Fibroblast of skin of left quadriceps (primary cell): ENCODE measurements at regions not wholly inside any gene's neighbourhood (a gene's known extent, or its start where the extent isn't known, plus 50 kb on each side); places are given as distances from the start of the nearest gene placed in this dataset.

Experiments
- DNase-seq, 2 experiments: peaks; one replicate each; pipeline ENCODE4 v3.0.0-alpha.2; 2013; ENCODE audit warnings: low read depth in 2 of 2

DNA sequence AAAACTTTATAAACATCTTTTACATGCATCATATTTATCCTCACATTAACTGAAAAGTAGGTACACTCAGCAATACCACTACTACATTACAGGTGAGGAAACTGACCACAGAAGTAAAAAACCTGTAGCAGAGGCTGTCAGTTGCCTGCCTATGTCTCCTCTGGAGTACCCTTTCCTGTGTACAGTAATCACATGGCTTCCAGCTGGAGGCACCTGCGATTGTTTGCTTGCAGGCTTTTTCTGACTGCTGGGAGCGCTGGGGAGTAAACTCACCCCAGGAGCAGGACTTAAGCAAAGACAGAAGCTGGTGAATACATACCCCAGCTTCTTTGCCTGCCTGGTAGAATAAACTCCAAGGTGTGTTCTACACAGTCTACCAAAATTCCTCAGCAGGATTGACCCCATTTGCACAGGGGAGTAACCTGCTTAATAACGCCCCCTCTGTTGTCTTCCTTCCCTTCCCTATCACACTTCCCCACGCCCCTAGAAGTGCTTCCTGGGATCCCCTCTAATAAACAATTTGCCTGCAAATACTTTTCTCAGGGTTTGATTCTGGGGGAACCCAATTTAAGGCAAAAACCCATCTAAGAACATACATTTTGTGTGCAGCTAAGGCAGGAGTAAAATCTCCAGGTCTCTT lies 138.9 kb downstream of the PTH2R start:
- no peak for DNase-seq

DNA sequence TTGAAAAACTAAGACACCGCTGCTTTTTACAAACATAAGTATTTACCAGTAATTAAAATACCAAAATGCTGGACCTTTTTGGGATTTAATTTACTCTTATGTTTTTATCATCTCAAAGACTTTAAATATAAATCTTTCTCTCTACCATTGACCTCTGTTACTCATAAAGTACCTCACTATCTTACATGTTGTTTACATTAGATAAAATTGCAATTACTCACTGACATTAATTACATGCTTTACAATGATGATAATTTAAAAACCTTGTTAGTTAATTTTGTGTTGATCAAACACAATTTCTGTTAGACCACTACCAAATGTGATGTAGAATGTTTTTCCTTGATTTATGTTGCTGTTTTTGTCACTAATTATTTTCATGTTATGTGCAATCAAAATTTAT lies 139.5 kb downstream of the PTH2R start:
- no peak for DNase-seq

DNA sequence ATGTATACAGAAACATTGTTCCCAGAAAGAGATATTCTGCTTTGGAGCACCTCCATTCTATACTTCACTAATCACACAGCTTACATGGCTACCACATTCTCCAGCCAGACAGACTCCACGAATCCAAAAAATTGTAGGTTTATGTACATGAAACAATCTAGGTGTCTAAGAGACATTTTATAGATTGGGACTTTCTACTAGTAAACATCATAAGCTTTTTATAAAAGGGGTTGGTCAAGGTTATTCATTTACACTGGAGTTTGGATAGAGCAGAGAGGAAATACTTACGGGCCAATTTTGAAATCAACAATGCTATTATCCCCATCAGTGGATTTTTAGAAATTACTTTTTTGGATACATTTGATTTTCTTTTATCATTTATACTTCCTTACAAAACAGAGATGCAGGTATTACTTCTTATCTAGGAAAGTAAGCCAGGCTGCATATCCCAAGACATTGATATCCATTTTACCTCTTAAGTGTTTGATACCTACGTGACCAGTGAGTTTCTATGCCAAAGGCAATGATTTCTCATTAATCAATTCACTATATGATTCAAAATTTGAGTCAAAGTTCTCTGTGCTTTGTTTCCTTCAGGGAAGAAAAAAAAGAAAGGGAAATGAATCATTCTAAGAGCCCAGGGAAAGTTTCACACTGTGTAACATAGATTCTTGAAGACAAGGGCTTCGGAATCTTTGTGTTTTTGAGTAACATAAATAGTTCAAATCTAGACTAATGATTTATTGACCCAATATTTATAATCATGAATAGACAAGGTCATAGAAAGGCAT lies 140.5 kb downstream of the PTH2R start:
- DNase-seq = no peak

DNA sequence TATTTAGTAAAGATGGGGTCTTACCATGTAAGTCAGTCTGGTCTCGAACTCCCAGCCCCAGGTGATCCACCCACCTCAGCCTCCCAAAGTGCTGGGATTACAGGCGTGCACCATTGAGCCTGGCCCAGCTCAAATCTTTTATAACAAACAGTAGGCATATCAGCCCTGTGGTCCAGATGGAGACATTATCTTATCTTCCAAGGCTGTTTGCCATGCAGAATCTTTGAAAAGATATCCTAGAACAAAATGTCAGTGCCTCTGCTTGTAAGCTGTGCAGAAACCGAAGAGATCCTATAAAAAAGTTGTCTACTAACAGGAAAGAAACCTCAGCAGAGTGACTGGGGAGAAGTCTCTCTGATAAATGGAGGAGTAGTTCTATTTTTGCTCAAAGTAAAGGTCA lies 142.1 kb downstream of the PTH2R start:
- no peak for DNase-seq

DNA sequence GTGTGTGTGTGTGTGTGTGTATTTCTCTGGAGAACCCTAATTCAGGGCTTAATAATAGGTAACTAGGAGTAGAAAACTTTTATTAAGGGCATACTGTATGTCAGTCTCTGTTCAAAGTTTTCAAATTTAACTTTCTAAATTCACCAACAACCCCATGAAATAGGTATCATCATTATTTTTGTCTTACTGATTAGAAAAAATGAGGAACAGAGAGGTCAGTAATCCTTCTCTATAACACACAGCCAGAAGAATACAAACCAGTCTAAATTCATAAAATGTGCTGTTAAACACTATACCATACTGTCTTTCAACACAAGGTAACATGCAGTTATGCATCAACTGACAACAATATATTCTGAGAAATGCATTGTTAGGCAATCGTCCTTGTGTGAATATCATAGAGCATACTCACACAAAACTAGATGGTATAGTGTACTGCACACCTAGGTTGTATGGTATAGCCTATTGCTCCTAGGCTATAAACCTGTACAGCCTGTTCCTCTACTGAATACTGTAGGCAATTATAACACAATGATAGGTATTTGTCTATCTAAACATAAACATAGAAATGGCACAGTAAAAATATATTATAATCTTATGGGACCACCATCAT lies 143.1 kb downstream of the PTH2R start:
- DNase-seq = no peak

DNA sequence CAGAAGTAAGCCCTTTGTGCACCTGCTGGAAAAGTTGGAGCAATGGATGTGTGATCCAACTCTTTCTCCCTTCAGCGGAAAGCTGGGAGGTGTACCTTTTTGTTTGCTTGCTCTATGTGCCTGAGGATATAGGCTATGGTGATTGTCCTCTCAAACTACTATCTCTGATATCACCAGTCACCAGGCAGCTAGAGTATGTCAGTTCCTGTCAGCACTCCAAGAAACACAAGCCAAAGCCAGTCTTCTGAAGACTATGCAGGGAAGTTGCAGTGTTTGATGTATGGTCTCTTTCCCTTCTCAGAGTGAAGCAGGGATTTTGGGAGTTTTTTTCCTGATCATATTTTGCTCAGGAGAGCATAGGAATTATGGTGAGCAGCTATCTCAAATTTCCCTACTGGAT lies 146.4 kb downstream of the PTH2R start:
- no peak for DNase-seq

DNA sequence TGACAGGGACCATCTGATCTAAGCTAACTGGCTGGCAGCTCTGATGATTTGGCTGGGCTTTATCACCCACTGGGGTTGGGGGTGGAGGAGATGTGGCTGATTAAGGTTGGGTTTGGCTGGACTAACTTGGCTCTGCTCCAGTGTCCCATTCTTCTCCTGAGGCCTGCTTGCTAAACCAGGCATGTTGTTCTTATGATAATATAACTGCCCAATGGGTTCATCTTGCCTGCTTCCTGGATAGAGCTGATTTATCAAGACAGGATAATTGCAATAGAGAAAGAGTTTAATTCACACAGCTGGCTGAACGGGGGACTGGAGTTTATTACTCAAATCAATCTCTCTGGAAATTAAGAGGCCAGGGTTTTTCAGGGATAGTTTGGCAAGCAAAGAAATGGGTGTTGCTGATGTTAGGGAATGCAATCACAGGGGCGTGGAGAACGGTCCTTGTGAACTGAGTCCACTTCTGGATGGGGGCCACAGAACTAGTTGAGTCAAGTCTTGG lies 150.4 kb downstream of the PTH2R start:
- no peak for DNase-seq

DNA sequence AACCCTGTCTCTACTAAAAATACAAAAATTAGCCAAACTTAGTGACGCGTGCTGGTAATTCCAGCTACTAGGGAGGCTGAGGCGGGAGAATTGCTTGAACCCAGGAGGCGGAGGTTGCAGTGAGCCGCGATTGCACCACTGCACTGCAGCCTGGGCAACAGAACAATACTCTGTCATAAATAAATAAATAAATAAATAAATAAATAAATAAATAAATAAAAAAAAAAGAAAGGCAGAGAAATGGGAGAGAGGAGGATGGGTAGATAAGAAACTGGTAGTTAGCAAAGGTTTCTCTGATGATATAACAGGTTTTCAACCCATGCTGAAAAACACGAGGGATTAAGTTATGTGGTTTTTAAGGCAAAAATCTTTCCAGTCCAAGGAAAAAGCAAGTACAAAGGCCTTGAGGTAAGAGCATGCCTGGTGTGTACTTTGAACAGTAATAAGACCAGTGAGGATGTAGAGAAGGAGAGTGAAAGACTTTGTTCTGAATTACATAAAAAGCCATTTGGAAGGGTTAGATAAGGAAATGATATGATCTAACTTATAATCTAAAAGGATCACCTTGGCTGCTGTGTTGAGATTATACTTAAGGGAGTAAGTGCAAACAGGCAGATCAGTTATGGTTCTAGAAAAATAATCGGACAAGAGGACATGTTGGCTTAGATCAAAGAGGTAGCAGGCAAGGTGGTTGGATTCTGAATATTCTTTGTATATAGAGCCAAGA lies 159.3 kb downstream of the PTH2R start:
- DNase-seq = no peak

DNA sequence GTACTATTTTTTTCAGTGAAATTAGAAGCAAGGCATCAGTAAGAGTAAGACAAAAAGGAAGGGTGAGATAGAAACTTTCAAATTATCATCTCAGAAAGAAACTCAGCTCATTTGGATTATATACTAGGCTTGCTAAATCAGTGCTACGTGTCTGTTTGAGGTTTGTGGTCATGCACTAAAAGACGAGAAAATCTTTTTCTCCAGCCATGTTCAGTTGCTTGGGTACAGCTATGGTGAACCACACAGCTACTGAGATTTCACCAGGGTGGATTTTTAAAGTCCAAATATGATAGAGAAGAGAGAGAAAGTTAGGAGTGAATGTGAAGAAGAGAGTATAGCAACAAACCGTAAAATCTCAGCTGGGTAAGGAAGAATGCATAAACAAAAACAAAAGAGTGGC lies 161.6 kb downstream of the PTH2R start:
- no peak for DNase-seq

DNA sequence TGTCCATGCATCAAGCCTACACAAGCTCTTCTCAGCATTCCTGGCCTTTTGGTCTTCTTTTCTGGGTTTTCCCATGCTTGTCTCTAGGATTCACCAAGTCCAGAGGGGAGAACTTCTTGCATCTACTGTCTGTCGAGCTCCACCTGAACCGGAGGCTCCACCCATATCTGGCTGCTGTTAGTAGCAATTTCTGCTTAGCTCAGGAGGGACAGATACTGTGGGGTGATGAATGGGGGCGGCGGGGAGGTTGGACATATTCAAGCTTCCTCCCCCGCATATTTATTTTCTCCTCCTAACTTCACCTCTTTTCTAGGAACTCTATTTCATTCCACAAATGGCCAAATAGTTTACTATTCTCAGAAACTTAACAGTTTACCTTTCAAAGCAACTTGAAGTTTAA lies 163.5 kb downstream of the PTH2R start:
- DNase-seq = no peak

DNA sequence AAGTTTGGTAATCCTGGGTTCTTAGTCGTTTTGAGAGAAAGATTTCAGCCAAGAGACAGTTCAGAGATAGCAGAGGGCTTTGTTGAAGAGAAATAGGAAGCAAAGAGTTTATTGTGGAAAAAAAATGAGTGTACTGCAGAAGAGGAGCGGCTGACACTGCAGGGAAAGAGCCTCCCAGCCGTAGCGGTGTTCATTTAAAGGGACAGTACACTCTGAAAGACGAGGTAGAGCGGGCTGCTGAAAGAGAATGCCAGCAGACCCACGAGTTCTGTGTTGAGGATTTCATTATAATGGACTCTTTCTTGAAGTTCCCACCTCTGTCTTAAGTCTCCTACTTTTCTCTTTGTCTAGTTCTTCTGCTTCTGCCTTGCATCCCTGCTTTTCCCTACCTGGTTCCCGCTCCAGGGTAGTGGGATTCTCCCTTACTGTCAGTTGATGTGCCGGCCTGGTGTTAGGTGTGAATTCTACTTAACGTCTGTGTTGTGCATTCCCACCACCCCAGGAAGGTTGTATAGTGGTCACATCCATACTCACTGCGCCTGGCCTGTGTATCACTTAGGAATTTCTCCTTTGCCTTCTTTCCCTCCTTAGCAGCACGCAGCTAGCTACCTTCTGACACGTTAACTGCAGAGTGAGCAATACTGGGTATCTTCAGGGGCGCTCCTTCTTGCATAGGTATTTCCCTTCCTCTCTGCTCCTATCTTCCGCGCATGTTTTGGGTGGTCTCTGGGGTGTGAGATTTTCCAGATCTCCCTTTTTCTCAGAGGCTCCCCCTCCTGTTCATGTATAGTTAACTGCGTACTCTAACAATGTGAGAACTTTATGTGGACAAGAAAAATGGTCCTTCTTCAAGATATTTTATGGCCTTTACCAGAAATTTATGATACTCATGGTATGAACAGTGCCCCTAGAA lies 164.5 kb downstream of the PTH2R start:
- DNase-seq = no peak

DNA sequence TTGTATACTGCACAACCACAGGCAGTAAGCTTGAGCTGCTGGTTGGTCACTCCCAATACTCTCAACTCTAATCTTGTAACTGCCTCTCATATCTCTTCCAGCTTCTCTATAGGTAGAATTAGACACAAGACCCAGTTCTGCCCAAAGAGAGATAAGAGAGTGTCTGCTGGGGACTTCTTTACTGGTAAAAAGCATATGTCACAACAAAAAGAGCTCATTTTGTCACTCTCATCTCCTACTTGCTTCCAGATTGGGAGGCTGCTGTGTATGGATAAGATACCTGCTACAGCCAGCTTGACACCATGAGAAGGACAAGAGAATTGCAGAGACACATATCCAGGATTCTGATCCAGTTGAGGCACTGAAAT lies 165.2 kb downstream of the PTH2R start:
- no peak for DNase-seq

DNA sequence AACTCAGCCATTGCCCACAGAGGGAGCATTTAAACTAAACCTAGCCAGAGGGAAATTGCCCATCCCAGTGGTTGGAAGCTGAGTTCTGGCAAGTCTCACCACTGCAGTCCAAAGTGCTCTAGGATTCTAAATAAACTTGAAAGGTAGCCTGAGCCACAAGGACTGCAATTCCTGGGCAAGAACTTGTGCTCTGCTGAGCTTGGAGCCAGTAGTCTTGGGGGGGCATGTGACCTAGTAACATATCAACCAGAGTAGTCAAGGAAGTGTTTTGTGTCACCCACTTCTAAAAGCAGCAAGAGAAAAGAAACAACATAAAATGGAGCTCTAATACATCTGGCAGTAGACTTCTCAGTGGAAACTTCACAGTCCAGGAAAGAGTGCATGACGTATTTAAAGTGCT lies 167.0 kb downstream of the PTH2R start:
- DNase-seq = no peak

DNA sequence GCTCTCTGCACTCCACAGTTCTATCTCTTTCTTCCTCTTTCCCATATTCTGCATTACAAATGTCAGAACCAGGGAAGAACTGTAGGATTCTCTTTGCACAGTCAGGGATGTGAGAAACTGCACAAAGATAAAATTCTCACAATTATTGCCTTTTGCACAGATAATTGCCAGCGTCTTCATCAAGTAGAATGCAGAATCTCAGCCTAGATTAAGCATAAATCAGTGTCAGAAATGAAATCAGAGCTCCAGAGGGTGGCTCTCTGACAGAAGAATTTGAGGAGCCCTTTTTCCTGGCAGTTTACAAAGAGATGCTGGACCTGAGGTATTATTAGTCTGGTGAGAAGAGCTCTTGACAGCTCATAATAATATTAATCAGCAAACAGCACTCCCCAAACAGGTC lies 173.1 kb downstream of the PTH2R start:
- DNase-seq = no peak

DNA sequence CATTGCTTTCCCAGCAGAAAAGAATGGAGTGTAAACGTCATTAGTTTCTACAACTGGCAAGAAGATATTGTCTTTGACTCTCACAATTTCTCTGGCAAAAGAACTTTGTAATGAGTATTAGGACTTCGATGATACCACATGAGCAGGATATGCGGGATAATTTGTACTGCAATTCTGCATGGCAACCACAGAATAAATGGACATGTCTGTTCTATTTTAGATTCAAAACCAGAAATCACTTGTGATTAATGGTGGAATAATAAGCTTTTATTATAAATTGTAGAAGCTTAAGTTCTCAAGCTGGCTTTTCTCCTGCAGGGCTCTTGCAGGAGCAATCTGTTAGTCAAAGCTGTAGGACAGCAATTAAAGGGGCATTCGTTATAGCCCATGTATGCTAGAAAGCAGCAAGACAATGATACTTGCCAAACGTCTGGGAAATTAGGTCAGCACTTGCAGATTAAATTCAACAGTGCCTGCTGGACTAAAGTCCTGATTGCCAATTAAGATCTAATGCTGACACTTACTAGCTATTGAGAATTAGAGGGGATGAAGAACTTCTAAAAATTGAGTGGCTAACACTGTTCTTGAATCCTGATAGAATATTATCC lies 177.9 kb downstream of the PTH2R start:
- no peak for DNase-seq

DNA sequence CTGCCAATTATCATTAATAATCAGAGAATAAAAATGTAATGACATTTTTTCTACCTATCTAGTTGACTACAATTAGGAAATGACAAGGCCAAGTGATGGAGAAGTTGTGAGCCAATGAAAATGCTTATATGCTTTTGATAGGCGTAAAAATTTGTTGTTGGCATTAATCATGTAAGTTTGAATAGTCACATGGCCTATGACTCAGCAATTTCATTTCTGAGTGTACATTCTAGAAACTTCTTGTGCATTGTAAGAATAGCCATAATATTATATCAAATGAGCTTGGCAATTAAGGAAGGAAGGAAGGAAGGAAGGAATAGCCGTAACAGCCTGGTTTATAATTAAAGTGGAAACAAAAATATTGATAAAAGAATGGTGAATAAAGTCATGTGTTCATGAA lies 179.9 kb downstream of the PTH2R start:
- DNase-seq = no peak

DNA sequence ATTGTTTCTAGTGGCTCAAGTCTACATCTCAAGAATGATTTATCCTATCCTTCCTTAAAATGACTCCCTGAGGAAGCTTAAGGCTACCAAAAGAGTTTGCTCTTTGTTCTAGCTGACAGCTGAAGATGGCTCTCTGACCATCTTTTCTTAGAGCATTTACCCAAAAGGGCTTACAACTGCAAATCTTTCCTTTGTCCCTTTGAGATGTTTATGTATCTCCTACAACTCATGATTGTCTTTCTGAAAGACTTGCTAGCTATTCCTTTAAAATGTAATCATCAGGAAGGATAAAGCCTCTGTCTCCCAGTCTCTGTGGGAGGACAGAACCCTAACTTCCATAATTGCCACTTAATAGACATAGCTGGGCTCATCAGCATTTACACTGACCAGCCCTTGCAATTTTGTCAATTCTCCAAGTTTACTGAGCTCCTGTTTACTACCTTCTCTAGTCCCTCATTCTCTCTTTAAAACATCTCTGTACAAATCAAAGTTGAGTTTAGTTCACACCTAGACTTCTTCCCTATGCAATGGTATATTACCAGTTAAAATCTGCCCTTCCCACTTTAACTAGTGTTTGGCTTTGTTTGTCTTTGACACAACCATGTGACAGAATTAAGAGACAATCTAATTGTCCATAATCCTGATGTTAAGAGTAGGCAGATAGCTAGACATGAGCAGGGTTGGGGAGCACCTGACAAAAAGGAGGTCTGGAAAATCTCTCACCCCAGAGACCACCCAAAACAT lies 188.2 kb downstream of the PTH2R start:
- DNase-seq = no peak

DNA sequence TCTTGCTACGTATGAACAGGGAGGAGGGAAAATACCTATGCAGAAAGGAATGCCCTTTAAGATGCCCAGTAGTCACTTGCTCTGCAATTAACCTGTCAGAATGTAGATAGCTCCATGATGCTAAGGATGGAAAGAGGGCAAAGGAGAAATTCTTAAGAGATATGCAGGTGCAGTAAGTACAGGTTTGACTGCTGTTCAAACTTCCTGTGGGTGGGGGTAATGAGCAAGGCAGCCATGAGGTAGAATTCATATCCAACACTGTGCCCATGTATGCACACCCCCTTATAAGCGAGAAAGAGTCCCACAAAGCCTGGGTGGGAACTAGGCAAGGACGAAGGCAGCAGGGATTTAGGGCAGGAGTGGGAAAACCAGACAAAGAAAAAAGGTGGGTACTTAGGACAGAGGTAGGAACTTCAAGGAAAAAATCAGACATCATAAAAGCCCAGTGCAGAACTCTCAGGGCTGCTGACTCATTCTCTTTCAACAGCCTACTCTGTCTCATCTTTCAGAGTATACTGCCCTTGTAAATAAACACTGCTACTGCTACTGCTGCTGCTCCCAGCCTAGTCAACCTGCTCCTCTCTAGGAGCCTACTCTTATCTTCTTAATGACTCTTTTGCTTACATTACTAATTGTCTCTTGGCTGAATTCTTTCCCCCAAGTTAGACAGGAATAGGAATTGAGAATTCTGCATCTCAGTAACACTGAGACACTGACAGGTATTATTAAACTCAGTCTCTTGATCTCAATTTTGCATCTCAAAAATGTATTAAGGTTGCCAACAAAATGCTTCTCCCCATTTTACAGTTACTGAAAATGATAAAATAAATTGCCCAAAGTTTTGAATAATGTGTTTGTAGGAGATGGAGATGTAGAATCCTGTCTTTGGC lies 189.0 kb downstream of the PTH2R start:
- DNase-seq = no peak

DNA sequence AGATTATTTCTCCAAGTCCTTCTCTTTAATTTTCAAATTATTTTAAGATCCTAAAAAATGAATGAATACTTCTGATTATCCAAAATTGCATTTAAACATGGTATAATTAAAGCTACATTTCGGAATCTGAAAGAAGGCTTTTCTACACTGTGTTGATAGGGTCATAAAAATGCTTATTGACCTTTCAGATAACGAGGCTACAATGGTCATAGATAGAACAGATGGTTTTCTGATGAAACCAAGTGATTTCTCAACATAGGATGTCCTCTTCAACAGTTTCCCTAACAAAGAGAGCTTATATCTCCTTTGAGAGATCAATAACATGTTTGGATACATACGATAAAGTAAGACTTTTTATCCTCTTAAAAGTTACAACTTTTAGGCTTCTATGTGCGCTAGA lies 201.1 kb downstream of the PTH2R start:
- no peak for DNase-seq
